NCI-H446 treated with DMSO at 0.1 percent for 48 hours (cell line): ENCODE measurements at regions not wholly inside any gene's neighbourhood (a gene's known extent, or its start where the extent isn't known, plus 50 kb on each side); places are given as distances from the start of the nearest gene placed in this dataset.
"Not testable (repeated sequence)": the region's sequence is repeated elsewhere in the genome, so short reads cannot be mapped to it uniquely, and the experiment has no call there.

ENCODE experiments used
- DNase-seq: peaks from one replicate; lab custom pipeline; 2025; lab: John Stamatoyannopoulos, UW

DNA sequence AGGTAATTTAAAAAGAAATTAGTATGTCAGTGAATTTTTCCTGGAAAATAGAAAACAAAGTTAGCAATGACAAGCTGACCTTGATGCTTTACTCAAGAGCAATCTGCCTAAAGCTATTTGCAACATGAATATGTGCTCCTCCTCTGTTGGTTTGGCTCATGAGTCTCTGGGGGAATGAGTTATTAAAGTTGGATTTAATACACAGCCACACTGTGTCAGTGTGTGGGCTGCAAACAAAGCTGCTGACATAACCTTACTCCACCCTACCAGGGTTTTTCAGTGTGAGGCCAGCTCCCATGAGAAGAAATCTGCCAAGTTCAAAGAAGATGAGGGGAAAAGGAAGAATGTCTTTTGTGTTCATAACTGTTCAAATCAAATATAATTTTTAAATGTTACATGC, 280.5 kb downstream of the TLL1 start:
- no peak for DNase-seq

DNA sequence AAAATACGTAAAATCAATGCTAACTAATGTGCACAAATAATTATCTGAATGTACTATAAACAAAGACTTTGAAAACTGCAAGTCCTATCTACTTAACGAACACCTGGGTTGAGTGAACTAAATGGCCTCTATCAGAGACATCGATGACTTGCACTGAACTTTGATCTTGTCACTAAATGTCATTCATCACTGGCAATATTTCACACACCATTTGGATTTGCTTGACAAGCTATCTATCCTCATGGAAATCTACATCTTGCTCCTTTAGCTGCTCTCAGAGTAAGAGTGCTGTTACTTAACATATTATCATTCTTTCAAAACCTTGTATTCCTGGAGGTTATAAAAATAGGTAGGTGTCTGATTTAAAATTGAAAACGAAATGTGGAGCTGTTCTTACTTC, 289.3 kb downstream of the TLL1 start:
- DNase-seq, result no peak

DNA sequence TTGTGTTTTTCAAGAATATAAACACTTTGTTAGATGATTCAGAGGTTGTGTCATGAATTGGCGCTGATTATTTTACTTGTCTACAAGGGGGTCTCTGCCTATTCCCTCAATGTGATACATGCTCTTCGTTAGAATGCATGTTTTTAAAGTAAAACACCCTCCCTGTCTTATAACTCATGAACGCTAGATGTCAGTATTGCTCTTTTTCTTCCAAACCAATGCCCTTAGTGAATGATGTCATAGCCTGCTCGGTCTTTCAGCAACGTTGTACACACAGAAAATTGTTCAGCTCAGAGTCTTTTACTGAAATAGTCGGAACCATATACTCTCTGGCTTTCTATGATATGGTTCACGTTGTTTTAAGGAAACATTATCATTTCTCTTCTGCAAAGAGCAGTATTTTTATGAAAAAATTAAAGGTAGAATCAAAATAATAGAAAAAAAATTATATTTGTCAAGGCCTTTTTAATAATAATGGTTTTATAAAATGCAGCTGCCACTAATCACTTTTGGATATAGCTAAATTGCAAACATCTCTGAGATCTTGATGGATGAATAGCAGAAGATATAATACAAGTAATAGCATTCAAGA, 292.9 kb downstream of the TLL1 start:
- peak; percentile 77 for DNase-seq

DNA sequence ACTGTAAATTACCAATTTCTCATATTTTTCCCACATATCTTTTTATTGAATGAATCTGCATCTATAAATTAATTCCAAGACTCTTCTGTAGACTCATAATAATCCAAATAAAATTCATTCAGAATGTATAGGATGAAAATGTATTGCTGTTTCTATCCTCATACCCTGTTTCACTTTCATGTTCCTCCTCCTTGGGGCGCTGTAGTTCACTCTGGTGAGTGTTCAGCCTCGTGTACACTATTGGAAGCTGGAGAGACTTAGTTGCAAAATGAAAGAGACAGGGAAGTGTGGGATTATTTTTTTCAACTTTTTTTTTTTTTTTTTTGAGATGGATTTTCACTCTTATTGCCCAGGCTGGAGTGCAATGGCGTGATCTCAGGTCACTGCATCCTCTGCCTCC, 296.1 kb downstream of the TLL1 start:
- no peak for DNase-seq

GRCh38 chr4:166172619-166173018, 299.6 kb downstream of the TLL1 start:
- no peak for DNase-seq

GRCh38 chr4:166174717-166175490, 301.9 kb downstream of the TLL1 start:
- no peak for DNase-seq

GRCh38 chr4:166182145-166182544, 309.1 kb downstream of the TLL1 start:
- no peak for DNase-seq

DNA sequence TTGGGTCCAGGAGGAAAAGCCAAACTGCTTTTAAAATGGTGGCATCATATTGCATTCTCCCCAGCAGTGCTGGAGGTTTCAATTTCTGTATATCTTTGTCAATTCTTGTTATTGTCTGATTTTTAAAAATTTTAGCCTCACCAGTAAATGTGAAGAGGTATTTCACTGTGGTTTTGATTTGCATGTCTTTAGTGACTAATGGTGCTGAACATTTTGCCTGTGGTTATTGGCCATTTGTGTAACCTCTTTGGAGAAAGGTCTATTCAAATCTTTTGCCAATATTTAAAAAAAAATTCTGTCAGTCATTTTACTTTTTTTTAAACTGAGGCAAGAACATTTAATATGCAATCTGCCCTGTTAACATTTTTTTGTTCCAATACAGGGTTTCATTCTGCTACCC, 322.1 kb downstream of the TLL1 start:
- DNase-seq, result no peak

DNA sequence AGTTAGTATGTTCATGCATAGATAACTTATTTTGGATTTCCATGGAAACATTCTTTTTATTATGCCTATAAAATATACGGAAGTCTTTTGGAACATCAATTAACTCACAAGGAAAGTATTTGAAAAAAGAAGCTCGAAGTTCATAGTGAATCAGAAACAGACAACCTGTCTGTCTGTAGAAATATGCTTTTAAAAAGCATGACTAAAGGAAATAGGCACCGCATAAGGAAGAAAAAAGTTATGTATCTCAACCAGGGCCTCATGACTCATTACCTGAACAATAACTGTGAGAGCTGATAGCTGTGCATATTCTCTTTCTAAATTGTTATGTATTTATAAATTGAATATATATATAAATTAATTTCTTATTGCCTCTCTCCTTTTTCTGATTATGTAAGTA, 324.1 kb downstream of the TLL1 start:
- DNase-seq, result no peak

DNA sequence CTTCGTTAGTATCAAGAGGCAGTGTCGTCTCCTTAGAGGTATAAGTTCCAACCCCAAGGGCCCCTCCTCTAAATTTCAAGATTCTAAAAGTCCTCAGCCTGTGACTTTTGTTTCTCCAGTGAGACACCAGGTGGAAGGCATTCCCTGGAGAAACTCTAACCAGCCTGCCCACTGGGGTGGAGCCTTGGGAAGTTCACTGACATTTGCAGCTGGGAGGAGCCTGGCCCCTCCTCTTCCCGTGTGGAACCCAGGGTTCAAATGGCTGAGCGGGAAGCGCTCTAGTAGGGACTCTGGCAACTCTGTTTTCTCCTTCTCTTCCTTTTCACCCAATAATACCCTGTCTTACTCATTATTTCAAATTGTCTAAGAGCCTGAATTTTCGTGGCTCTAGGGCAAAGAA, 325.0 kb downstream of the TLL1 start:
- DNase-seq, result no peak

DNA sequence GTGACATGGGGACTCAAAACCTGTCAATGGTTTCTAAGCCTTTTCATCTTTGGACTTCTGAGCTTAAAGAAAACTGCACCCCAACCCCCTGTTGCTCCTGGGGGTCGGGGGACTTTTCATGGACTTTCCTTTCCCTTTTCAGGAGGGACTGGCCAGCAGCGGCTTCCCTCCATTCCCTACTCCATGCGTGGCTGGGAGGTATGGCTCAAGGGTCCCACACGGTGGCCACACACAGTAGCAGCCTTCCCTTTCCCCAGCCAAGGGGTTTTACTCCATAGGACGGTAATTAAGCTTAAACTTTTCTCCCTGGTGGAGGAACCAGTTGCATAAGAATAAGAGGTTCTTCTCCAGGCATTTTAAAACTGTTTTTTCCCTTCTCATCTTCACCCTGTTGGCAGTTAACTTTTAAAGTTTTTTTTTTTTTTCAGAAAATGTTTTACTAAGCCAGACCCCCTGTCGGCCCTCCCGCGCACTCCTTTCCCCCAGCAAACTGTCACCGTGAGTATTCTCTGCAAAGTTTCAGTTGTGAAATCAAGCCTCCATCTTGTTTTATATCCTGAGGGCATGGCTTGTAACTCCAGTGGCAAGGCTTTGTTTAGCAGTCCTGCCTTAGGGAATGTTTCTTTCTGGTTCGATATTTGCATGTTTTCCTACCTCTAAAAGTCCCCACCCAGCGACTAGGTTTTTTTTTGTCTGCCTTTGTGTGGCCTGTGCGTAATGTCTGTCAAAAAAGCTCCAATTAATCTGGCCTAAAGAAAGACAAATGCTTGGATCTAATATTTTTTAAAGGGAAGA, 325.7 kb downstream of the TLL1 start:
- DNase-seq, result no peak

DNA sequence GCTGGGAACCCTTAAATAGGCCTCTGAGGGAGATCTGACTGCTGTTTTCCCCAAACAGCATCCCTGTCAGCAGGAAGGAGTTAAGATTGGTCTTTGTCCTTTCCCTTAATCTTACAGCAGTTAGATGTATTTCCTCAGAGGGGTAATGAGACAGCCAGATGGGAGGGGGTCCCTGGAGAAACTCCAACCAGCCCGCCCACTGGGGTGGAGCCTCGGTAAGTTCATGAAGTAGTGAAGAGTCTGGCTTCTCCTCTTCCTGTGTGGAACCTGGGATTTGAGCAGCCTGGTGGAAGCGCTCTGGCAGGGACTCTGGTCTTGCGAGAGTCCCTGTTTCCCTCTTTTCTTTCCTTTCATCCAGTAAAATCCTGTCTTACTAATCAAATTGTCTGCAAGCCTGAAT, 330.0 kb downstream of the TLL1 start:
- no peak for DNase-seq

GRCh38 chr4:166212326-166212725, 339.3 kb downstream of the TLL1 start:
- not testable (repeated sequence) for DNase-seq

- DNase-seq, result no peak
Measured at GRCh38 chr4:166222271-166222670, 349.2 kb downstream of the TLL1 start.

GRCh38 chr4:166228112-166228511, 355.1 kb downstream of the TLL1 start:
- DNase-seq, result no peak

DNA sequence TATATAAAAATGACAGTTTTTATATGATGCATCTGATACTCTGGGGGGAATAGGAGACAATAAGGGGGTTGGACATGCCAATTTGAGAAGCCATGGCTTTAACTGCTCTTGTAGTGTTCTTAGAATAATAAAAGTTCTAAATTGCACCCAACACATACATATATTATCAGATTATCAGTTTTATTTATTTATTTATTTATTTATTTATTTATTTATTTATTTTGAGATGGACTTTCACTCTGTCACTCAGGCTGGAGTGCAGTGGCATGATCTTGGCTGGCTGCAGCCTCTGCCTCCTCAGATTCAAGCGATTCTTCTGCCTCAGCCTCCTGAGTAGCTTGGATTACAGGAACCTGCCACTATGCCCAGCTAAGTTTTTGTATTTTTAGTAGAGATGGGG, 356.8 kb downstream of the TLL1 start:
- DNase-seq, result no peak

DNA sequence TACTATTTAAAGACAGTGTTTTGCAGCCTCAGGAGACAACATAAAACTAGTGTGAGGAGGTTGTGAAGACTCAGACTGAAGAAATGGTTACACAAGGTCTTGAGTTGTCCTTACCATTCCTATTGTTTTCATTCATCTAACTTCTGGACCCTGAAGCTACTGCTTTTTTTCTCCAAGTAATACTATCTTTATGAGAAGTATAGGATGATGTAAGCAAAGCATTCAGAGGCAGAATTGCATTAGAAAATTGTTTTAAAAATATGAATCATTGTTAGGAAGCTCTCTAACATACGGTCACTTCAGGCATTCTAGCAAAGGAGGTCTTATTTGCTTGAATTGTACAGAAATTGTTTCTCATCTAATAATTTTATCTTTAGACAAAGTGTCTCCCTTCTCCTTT, 357.8 kb downstream of the TLL1 start:
- no peak for DNase-seq

DNA sequence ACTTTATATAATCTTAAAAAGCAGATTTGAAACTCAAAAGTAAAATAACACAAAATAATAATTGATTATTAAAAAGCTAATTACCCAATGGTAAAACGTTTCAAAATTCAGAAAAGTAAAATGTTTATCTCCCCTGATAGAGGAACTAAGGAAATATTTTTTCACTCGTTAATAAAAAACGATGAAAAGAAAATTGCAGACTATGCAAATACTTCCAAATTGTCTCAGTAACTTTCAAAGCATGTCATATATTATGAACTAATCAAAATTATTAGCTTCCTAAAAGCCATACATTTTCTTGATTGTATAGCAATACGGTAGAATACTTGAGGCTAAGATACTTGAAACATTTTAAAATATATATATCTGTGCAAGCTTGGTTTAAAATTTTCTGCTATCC, 366.3 kb downstream of the TLL1 start:
- no peak for DNase-seq

DNA sequence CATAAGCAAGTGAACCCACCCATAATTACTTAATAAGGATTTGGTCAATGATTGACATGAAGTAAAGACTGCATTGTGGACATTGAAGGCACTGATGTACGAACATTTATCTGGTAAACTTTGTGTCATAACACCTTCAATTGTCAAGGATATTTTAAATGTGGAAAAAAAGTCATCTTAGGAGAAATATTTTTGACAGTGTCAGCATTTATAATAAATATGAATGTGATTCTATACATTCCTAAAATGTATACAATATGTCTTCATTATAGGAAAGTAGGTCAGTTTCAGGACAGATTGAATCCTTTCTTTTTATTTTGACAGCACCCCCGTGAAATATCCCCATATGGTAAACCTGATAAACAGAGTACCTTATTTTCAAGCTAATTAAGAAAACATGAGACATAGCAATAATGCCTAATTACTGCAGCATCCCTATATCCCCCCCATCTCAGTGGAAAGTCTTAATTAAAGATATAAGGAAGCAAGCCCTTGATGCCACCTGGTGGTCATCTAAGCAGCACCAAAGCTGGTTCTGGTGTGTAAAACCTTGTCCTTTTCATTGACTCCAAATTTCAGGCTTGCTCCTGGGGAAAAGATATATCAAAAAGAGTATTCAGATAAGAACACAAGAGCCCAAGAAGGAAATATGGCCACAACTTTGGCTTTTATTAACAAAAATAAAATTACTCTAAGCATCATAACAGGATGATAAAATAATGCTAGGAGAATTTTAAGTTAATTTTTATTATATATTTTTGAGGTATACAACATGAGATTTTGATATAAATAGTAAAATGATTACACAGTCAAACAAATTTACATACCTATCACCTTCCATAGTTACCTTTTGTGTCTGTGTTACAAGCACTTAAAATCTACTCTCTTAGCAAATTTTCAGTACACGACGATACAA, 379.7 kb downstream of the TLL1 start:
- DNase-seq, result no peak

- no peak for DNase-seq
Measured at GRCh38 chr4:166257276-166257675, 384.2 kb downstream of the TLL1 start.

DNA sequence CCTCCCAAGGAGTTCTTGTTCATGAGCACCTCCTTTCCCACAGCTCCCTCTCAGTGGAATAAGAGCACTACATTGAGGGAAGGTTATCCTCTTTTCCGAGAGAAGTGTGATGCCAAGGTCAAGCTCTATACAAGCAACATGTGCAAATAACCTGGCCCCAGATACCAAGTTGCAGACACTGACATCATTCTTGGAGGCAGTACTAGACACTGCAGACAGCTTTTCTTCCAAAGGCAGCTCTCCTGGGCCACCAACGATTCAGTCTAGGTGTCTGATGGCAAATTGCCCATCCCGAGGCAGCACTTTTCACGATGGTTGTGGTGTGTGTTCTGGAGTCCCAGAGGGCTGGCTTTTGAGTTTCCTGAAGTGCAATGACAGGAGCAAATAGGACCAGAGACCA, 384.9 kb downstream of the TLL1 start:
- peak; percentile 72 for DNase-seq

GRCh38 chr4:166259081-166259480, 386.0 kb downstream of the TLL1 start:
- peak; percentile 85 for DNase-seq
